PFSK-1 (cell line): ENCODE measurements at regions not wholly inside any gene's neighbourhood (a gene's known extent, or its start where the extent isn't known, plus 50 kb on each side); places are given as distances from the start of the nearest gene placed in this dataset.

ENCODE experiments used
- FOXP2 ChIP-seq: optimal IDR thresholded peaks from 2 replicates; pipeline ENCODE3; 2011; ENCODE audit warnings: borderline replicate concordance, control low read depth, inconsistent platforms; ENCODE audit not compliant: insufficient read depth; ENCODE audit errors: extremely low read length, extremely low read depth
- POLR2AphosphoS5 ChIP-seq: IDR thresholded peaks from 2 replicates; pipeline ENCODE4 v1.6.1; 2012; ENCODE audit warnings: low read depth, mild to moderate bottlenecking, control low read depth, low read length, moderate library complexity
- SIN3A ChIP-seq: IDR thresholded peaks from 2 replicates; pipeline ENCODE4 v1.6.1; 2012; ENCODE audit warnings: mild to moderate bottlenecking, low read length, moderate library complexity, borderline replicate concordance; ENCODE audit not compliant: insufficient read depth
- TAF1 ChIP-seq: IDR thresholded peaks from 2 replicates; pipeline ENCODE4 v1.6.1; 2012; ENCODE audit warnings: low read length, control low read depth, borderline replicate concordance; ENCODE audit not compliant: insufficient read depth
- TF ChIP-seq, protein P1 (sequence below), 2 experiments: IDR thresholded peaks; 2 replicates each; pipeline versions ENCODE4 v1.6.1 to v1.8.0; 2011 to 2012; ENCODE audit warnings: low read depth in 2 of 2, low read length in 2 of 2, control low read depth in 1 of 2, inconsistent platforms in 1 of 2, mild to moderate bottlenecking in 1 of 2, moderate library complexity in 1 of 2; ENCODE audit not compliant: insufficient read depth in 1 of 2

- no peak for TF ChIP-seq POLR2AphosphoS5
- TF ChIP-seq, protein P1, sequence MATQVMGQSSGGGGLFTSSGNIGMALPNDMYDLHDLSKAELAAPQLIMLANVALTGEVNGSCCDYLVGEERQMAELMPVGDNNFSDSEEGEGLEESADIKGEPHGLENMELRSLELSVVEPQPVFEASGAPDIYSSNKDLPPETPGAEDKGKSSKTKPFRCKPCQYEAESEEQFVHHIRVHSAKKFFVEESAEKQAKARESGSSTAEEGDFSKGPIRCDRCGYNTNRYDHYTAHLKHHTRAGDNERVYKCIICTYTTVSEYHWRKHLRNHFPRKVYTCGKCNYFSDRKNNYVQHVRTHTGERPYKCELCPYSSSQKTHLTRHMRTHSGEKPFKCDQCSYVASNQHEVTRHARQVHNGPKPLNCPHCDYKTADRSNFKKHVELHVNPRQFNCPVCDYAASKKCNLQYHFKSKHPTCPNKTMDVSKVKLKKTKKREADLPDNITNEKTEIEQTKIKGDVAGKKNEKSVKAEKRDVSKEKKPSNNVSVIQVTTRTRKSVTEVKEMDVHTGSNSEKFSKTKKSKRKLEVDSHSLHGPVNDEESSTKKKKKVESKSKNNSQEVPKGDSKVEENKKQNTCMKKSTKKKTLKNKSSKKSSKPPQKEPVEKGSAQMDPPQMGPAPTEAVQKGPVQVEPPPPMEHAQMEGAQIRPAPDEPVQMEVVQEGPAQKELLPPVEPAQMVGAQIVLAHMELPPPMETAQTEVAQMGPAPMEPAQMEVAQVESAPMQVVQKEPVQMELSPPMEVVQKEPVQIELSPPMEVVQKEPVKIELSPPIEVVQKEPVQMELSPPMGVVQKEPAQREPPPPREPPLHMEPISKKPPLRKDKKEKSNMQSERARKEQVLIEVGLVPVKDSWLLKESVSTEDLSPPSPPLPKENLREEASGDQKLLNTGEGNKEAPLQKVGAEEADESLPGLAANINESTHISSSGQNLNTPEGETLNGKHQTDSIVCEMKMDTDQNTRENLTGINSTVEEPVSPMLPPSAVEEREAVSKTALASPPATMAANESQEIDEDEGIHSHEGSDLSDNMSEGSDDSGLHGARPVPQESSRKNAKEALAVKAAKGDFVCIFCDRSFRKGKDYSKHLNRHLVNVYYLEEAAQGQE (IDR thresholded peaks at IDR 0.05; ENCODE audit: insufficient read depth in 1 of 2, low read depth in 2 of 2, low read length in 2 of 2): no peak
- TF ChIP-seq TAF1: no peak
- no peak for TF ChIP-seq SIN3A
- TF ChIP-seq FOXP2: no peak
Observed at GRCh38 chr9:28024676-28025075, 451.4 kb upstream of the C9orf72 start.
